HCT116 (cell line): ENCODE measurements at regions not wholly inside any gene's neighbourhood (a gene's known extent, or its start where the extent isn't known, plus 50 kb on each side); places are given as distances from the start of the nearest gene placed in this dataset.

Experiments used
- ATAC-seq: fragments of 200-7000 bp; cut with Tn5 transposase; 2 replicates; pipeline ENCODE4 v1.9.1; 2020; ENCODE audit warnings: mild to moderate bottlenecking, moderate library complexity
- BruUV-seq: library from RNA; stranded (reverse); fragments of 400-500 nt; replicated peaks from 2 replicates; lab custom pipeline; 2021; lab: Mats Ljungman, UMichigan
- CTCF ChIA-PET: fragments of 300-600 bp; sonication (Branson Sonifier 250); formaldehyde crosslinking; loops from one replicate; lab custom pipeline; 2021; ENCODE audit warnings: antibody characterized with exemption; lab: Charles Lee
- POLR2A ChIA-PET: fragments of 300-600, 350-600 bp; sonication (Branson Sonifier 250); formaldehyde crosslinking; loops from one replicate; lab custom pipeline; 2021; ENCODE audit warnings: antibody characterized with exemption; lab: Charles Lee
- RAD21 ChIA-PET, 2 experiments: fragments of 300-600 bp; sonication (Branson Sonifier 250); formaldehyde crosslinking; loops; one replicate each; lab custom pipeline; 2023; ENCODE audit warnings: low total read pairs in 2 of 2; ENCODE audit not compliant: uncharacterized antibody in 2 of 2, unreplicated experiment in 2 of 2, low non-redundant PET in 1 of 2; lab: Charles Lee
- DNase-seq: peaks from one replicate; pipeline ENCODE4 v3.0.0-alpha.2; 2010; ENCODE audit warnings: low read depth, low spot score
- H2AFZ ChIP-seq: fragments of 200-600 bp; shearing (Covaris generic), sonication (generic); 2 replicates; pipeline ENCODE4 v1.6.1; 2017; ENCODE audit warnings: low read depth, mixed run types, mixed read lengths, antibody characterized with exemption, low read length; ENCODE audit not compliant: poor library complexity, severe bottlenecking
- H3K27ac ChIP-seq: 2 replicates; pipeline ENCODE4 v1.5.1; 2012; ENCODE audit warnings: low read depth, low read length
- H3K27me3 ChIP-seq: fragments of 200-600 bp; sonication (generic); 2 replicates; pipeline ENCODE4 v1.6.1; 2016; ENCODE audit warnings: mixed run types, low read length, mixed read lengths; ENCODE audit not compliant: insufficient read depth
- H3K36me3 ChIP-seq, 2 experiments: fragments of 200-500 bp in 1 of 2; fragments of 200-600 bp in 1 of 2; sonication (Bioruptor generic) in 1 of 2; sonication (generic) in 1 of 2; 2 replicates each; pipeline versions ENCODE4 v1.5.1 to v1.6.1; 2014 to 2016; ENCODE audit warnings: low read length in 2 of 2, inconsistent platforms in 1 of 2, mixed read lengths in 1 of 2, mixed run types in 1 of 2; ENCODE audit not compliant: insufficient read depth in 2 of 2, control insufficient read depth in 1 of 2
- H3K4me1 ChIP-seq, 2 experiments: fragments of 200-600 bp in 1 of 2; sonication (generic) in 1 of 2; 2 replicates each; pipeline versions ENCODE4 v1.5.1 to v1.6.1; 2012 to 2017; ENCODE audit warnings: low read length in 2 of 2, inconsistent platforms in 1 of 2, mild to moderate bottlenecking in 1 of 2, mixed read lengths in 1 of 2, mixed run types in 1 of 2, moderate library complexity in 1 of 2; ENCODE audit not compliant: insufficient read depth in 2 of 2, control insufficient read depth in 1 of 2
- H3K4me2 ChIP-seq: fragments of 200-600 bp; sonication (generic); 2 replicates; pipeline ENCODE4 v1.6.1; 2017; ENCODE audit warnings: mixed run types, low read length, mixed read lengths
- H3K4me3 ChIP-seq, 2 experiments: fragments of 200-600 bp in 1 of 2; sonication (generic) in 1 of 2; replicated peaks in 1 of 2; 2 replicates each; pipeline ENCODE4 v1.5.1; 2011 to 2016; ENCODE audit warnings: low read length in 2 of 2, control low read depth in 1 of 2, low read depth in 1 of 2, mild to moderate bottlenecking in 1 of 2, mixed read lengths in 1 of 2, mixed run types in 1 of 2
- H3K79me2 ChIP-seq: fragments of 200-600 bp; sonication (generic); 2 replicates; pipeline ENCODE4 v1.6.1; 2017; ENCODE audit warnings: mild to moderate bottlenecking, mixed run types, low read length, moderate library complexity, mixed read lengths; ENCODE audit not compliant: insufficient read depth
- H3K9ac ChIP-seq: fragments of 200-600 bp; sonication (generic); 2 replicates; pipeline ENCODE4 v1.6.1; 2016; ENCODE audit warnings: low read length, mixed read lengths
- H3K9me2 ChIP-seq: fragments of 200-600 bp; sonication (generic), shearing (Covaris generic); 2 replicates; pipeline ENCODE4 v1.6.1; 2017; ENCODE audit warnings: mixed run types, mild to moderate bottlenecking, moderate library complexity; ENCODE audit not compliant: insufficient read depth
- H3K9me3 ChIP-seq, 2 experiments: fragments of 200-500 bp in 1 of 2; fragments of 200-600 bp in 1 of 2; sonication (Bioruptor generic) in 1 of 2; sonication (generic) in 1 of 2; 2 replicates each; pipeline ENCODE4 v1.6.1; 2014 to 2017; ENCODE audit warnings: low read length in 2 of 2, mixed read lengths in 2 of 2, inconsistent platforms in 1 of 2, low read depth in 1 of 2, mild to moderate bottlenecking in 1 of 2, mixed run types in 1 of 2, moderate library complexity in 1 of 2; ENCODE audit not compliant: control insufficient read depth in 1 of 2, insufficient read depth in 1 of 2
- H4K20me1 ChIP-seq: fragments of 200-600 bp; sonication (generic), shearing (Covaris generic); 2 replicates; pipeline ENCODE4 v1.6.1; 2017; ENCODE audit warnings: mixed run types, mild to moderate bottlenecking, moderate library complexity; ENCODE audit not compliant: insufficient read depth
- CBX3 ChIP-seq: IDR thresholded peaks from 2 replicates; pipeline ENCODE4 v1.6.1; 2012; ENCODE audit warnings: low read depth
- CEBPB ChIP-seq: IDR thresholded peaks from 2 replicates; pipeline ENCODE4 v1.6.1; 2012; ENCODE audit warnings: low read depth
- EGR1 ChIP-seq: IDR thresholded peaks from 2 replicates; pipeline ENCODE4 v1.6.1; 2012; ENCODE audit warnings: low read depth
- EZH2phosphoT487 ChIP-seq: fragments of 200-600 bp; IDR thresholded peaks from 2 replicates; pipeline ENCODE4 v1.6.1; 2018; ENCODE audit warnings: antibody characterized with exemption, borderline replicate concordance
- FOSL1 ChIP-seq: IDR thresholded peaks from 2 replicates; pipeline ENCODE4 v1.6.1; 2012; ENCODE audit warnings: low read depth
- JUND ChIP-seq: IDR thresholded peaks from 2 replicates; pipeline ENCODE4 v1.6.1; 2012
- MAX ChIP-seq: IDR thresholded peaks from 2 replicates; pipeline ENCODE4 v1.6.1; 2012
- POLR2A ChIP-seq: IDR thresholded peaks from 2 replicates; pipeline ENCODE4 v1.7.0; 2011; ENCODE audit warnings: borderline replicate concordance; ENCODE audit not compliant: insufficient read depth, insufficient read length; ENCODE audit errors: extremely low read depth
- POLR2AphosphoS5 ChIP-seq: IDR thresholded peaks from 2 replicates; pipeline ENCODE4 v1.6.1; 2011; ENCODE audit warnings: mild to moderate bottlenecking, low read depth, low read length, moderate library complexity
- REST ChIP-seq: IDR thresholded peaks from 2 replicates; pipeline ENCODE4 v1.6.1; 2012; ENCODE audit warnings: low read depth
- SIN3A ChIP-seq: IDR thresholded peaks from 2 replicates; pipeline ENCODE4 v1.6.1; 2012; ENCODE audit warnings: low read depth
- SP1 ChIP-seq: IDR thresholded peaks from 2 replicates; pipeline ENCODE4 v1.6.1; 2012; ENCODE audit warnings: low read depth
- SRF ChIP-seq: IDR thresholded peaks from 2 replicates; pipeline ENCODE4 v1.6.1; 2012; ENCODE audit warnings: low read depth
- TCF7L2 ChIP-seq: IDR thresholded peaks from 2 replicates; pipeline ENCODE4 v1.7.0; 2011; ENCODE audit warnings: borderline replicate concordance, inconsistent platforms; ENCODE audit not compliant: insufficient read depth, insufficient read length; ENCODE audit errors: extremely low read depth
- YY1 ChIP-seq: IDR thresholded peaks from 2 replicates; pipeline ENCODE4 v1.6.1; 2011; ENCODE audit warnings: low read length, low read depth, moderate library complexity, mild to moderate bottlenecking; ENCODE audit not compliant: insufficient replicate concordance; ENCODE audit errors: extremely low read depth
- intact Hi-C: fragments of 100-400 bp; cut with micrococcal nuclease; formaldehyde crosslinking; loops from 2 replicates; pipeline ENCODE4 v1.10.0; 2022
- TF ChIP-seq, protein P1 (sequence below): IDR thresholded peaks from 2 replicates; pipeline ENCODE4 v1.6.1; 2011; ENCODE audit warnings: mild to moderate bottlenecking, low read length, moderate library complexity; ENCODE audit not compliant: insufficient replicate concordance; ENCODE audit errors: extremely low read depth

DNA sequence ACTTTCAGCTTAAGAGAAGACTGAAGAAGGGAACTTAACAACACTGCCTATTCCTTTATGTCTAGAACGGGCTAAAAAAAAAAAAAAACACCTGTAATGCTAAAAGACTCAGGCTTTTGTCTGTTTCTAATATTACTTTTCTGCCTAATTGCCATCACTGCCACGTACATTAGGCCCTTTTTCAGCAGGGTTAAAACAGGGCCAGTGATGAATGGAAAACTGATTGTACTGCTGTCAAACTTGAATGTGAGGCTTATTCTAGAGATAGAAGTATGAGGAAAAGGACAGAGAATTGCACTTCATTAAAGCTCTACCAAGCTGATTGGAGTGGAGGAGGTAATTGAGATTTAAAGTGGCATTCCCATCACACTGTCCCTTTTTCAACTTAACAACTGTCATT is 535.8 kb downstream of the PRKD1 start:
- no peak for ATAC-seq
- BruUV-seq: no TSS peak
- POLR2A ChIA-PET: no interaction called here

More for the DNA sequence above, 535.8 kb downstream of the PRKD1 start:
- no peaks in the 10 kb centered on the region for H3K4me1 ChIP-seq
- H3K4me3 ChIP-seq: no peak overlapping the region
- no peak overlapping the region for H2AFZ ChIP-seq
- intact Hi-C loops: no loop called here
- CTCF ChIA-PET: no interaction called here
- DNase-seq: no peak
- H3K4me2 ChIP-seq: no peak overlapping the region
- no peak overlapping the region for H3K27ac ChIP-seq
- no peaks in the 10 kb centered on the region for H4K20me1 ChIP-seq
- H3K9me2 ChIP-seq: no peaks in the 10 kb centered on the region
- no peaks in the 10 kb centered on the region for H3K79me2 ChIP-seq
- TF ChIP-seq CBX3: no peak
- TF ChIP-seq REST: no peak
- no peak for TF ChIP-seq JUND
- TF ChIP-seq, protein P1, sequence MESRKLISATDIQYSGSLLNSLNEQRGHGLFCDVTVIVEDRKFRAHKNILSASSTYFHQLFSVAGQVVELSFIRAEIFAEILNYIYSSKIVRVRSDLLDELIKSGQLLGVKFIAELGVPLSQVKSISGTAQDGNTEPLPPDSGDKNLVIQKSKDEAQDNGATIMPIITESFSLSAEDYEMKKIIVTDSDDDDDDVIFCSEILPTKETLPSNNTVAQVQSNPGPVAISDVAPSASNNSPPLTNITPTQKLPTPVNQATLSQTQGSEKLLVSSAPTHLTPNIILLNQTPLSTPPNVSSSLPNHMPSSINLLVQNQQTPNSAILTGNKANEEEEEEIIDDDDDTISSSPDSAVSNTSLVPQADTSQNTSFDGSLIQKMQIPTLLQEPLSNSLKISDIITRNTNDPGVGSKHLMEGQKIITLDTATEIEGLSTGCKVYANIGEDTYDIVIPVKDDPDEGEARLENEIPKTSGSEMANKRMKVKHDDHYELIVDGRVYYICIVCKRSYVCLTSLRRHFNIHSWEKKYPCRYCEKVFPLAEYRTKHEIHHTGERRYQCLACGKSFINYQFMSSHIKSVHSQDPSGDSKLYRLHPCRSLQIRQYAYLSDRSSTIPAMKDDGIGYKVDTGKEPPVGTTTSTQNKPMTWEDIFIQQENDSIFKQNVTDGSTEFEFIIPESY: no peak
- TF ChIP-seq POLR2AphosphoS5: no peak
- TF ChIP-seq EGR1: no peak
- no peak for TF ChIP-seq SP1
- TF ChIP-seq FOSL1: no peak
- TF ChIP-seq CEBPB: no peak
- TF ChIP-seq YY1: no peak
- TF ChIP-seq MAX: no peak
- no peak for TF ChIP-seq POLR2A
- no peak for TF ChIP-seq SRF
- TF ChIP-seq TCF7L2: no peak
- no peak for TF ChIP-seq EZH2phosphoT487
- no peak for TF ChIP-seq SIN3A
- TF ChIP-seq, all 23 proteins: peak for 0
- Histone ChIP-seq H3K36me3 (no peaks in the 10 kb centered on the region), H3K9ac (no peak overlapping the region), H3K27me3 (no peaks in the 10 kb centered on the region), H3K9me3 (peaks cover 9 to 41% of the 10 kb centered on the region in 2 experiments; a peak in 2 of 4 replicates)
- RAD21 ChIA-PET: no interaction called here
